PC-3 (cell line): ENCODE measurements at regions not wholly inside any gene's neighbourhood (a gene's known extent, or its start where the extent isn't known, plus 50 kb on each side); places are given as distances from the start of the nearest gene placed in this dataset.

Source experiments
- ATAC-seq: fragments of 200-7000 bp; cut with Tn5 transposase; 2 replicates; pipeline ENCODE4 v1.9.1; 2020; ENCODE audit warnings: mild to moderate bottlenecking, moderate library complexity
- BruUV-seq: library from RNA; stranded (reverse); fragments of 400-500 nt; replicated peaks from 2 replicates; lab custom pipeline; 2021; lab: Mats Ljungman, UMichigan
- CTCF ChIA-PET: fragments of 300-600 bp; sonication (Branson Sonifier 250); formaldehyde crosslinking; loops from one replicate; lab custom pipeline; 2022; ENCODE audit warnings: antibody characterized with exemption; lab: Charles Lee
- POLR2A ChIA-PET: fragments of 300-600 bp; sonication (Branson Sonifier 250); formaldehyde crosslinking; loops from one replicate; lab custom pipeline; 2022; ENCODE audit warnings: antibody characterized with exemption; ENCODE audit not compliant: unreplicated experiment; lab: Charles Lee
- DNase-seq: peaks from one replicate; pipeline ENCODE4 v3.0.0-alpha.2; 2015
- H2AFZ ChIP-seq: fragments of 300-600 bp; sonication (generic); 2 replicates; pipeline ENCODE4 v1.6.0; 2016; ENCODE audit warnings: antibody characterized with exemption, low read length
- H3F3A ChIP-seq: fragments of 300-600 bp; sonication (generic); one replicate; pipeline ENCODE4 v1.6.0; 2017; ENCODE audit warnings: antibody characterized with exemption, low read length, control low read depth, mild to moderate bottlenecking; ENCODE audit not compliant: unreplicated experiment
- H3K27ac ChIP-seq: fragments of 300-600 bp; sonication (generic); 2 replicates; pipeline ENCODE4 v1.5.1; 2016; ENCODE audit warnings: mild to moderate bottlenecking, low read length
- H3K27me3 ChIP-seq: fragments of 300-600 bp; sonication (generic); 2 replicates; pipeline ENCODE4 v1.6.1; 2016; ENCODE audit warnings: low read length, mixed read lengths
- H3K36me3 ChIP-seq: fragments of 300-600 bp; sonication (generic); 2 replicates; pipeline ENCODE4 v1.6.1; 2016; ENCODE audit warnings: low read depth, mixed run types, low read length, mixed read lengths
- H3K4me1 ChIP-seq: fragments of 300-600 bp; sonication (generic); 2 replicates; pipeline ENCODE4 v1.5.1; 2016; ENCODE audit warnings: low read length; ENCODE audit not compliant: insufficient read depth
- H3K4me2 ChIP-seq: fragments of 300-600 bp; sonication (generic); 2 replicates; pipeline ENCODE4 v1.6.0; 2016; ENCODE audit warnings: low read length
- H3K4me3 ChIP-seq: fragments of 300-600 bp; sonication (generic); 2 replicates; pipeline ENCODE4 v1.5.1; 2016; ENCODE audit warnings: mild to moderate bottlenecking, low read length, mixed read lengths
- H3K79me2 ChIP-seq: fragments of 300-600 bp; sonication (generic); 2 replicates; pipeline ENCODE4 v1.6.1; 2017; ENCODE audit warnings: low read length, mixed read lengths
- H3K9ac ChIP-seq: fragments of 300-600 bp; sonication (generic); 2 replicates; pipeline ENCODE4 v1.6.0; 2016; ENCODE audit warnings: mild to moderate bottlenecking, low read length
- H3K9me2 ChIP-seq: fragments of 300-600 bp; sonication (generic); replicated peaks from 2 replicates; pipeline ENCODE4 v1.6.1; 2016; ENCODE audit warnings: mixed run types, low read length, mixed read lengths
- H3K9me3 ChIP-seq: fragments of 300-600 bp; sonication (generic); 2 replicates; pipeline ENCODE4 v1.6.1; 2016; ENCODE audit warnings: low read length, mixed read lengths
- H4K20me1 ChIP-seq: fragments of 300-600 bp; sonication (generic); 2 replicates; pipeline ENCODE4 v1.6.1; 2016; ENCODE audit warnings: low read length, mixed read lengths
- CTCF ChIP-seq: fragments of 300-600 bp; sonication (generic); conservative IDR thresholded peaks from 2 replicates; pipeline ENCODE4 v1.5.1; 2017; ENCODE audit warnings: antibody characterized with exemption, low read depth, mild to moderate bottlenecking, low read length
- EZH2 ChIP-seq: fragments of 300-600 bp; sonication (generic); IDR thresholded peaks from one replicate; pipeline ENCODE4 v1.6.1; 2017; ENCODE audit warnings: antibody characterized with exemption, mild to moderate bottlenecking, low read length; ENCODE audit not compliant: unreplicated experiment
- EZH2phosphoT487 ChIP-seq: fragments of 300-600 bp; sonication (generic); IDR thresholded peaks from 2 replicates; pipeline ENCODE4 v1.6.1; 2018; ENCODE audit warnings: mild to moderate bottlenecking, antibody characterized with exemption, low read length, borderline replicate concordance
- intact Hi-C: fragments of 100-400 bp; cut with micrococcal nuclease; formaldehyde crosslinking; loops from 2 replicates; pipeline ENCODE4 v1.9.0; 2023

- no peaks in the 10 kb centered on the region for H3K79me2 ChIP-seq
- intact Hi-C loops, result no loop called here
- H3K4me1 ChIP-seq, result no peaks in the 10 kb centered on the region
- H3K27me3 ChIP-seq, result no peaks in the 10 kb centered on the region
- DNase-seq (no peak), ATAC-seq (no peak)
- no peak overlapping the region for H3K4me2 ChIP-seq
- H3K9ac ChIP-seq, result no peak overlapping the region
- no peak overlapping the region for H3K4me3 ChIP-seq
- no peaks in the 10 kb centered on the region for H4K20me1 ChIP-seq
- no peaks in the 10 kb centered on the region for H3K36me3 ChIP-seq
- no peaks in the 10 kb centered on the region for H3K9me3 ChIP-seq
- no peaks in the 10 kb centered on the region for H3K9me2 ChIP-seq
- CTCF ChIA-PET, result no interaction called here
- H3K27ac ChIP-seq, result no peak overlapping the region
- POLR2A ChIA-PET, result no interaction called here
- no peak overlapping the region for H2AFZ ChIP-seq
- TF ChIP-seq CTCF, result no peak
- TF ChIP-seq EZH2phosphoT487, result no peak
- no TSS peak for BruUV-seq
- H3F3A ChIP-seq, result no peaks in the 10 kb centered on the region
These were observed 68.8 kb upstream of the WDR11 start for GRCh38 chr10:120782336-120782735.

GRCh38 chr10:120783098-120783497, 68.1 kb upstream of the WDR11 start:
- no peaks in the 10 kb centered on the region for H3F3A ChIP-seq
- H3K4me2 ChIP-seq, result no peak overlapping the region
- CTCF ChIA-PET, result no interaction called here
- no peaks in the 10 kb centered on the region for H3K4me1 ChIP-seq
- no peak overlapping the region for H2AFZ ChIP-seq
- no peak for ATAC-seq
- no peak overlapping the region for H3K27ac ChIP-seq
- no peaks in the 10 kb centered on the region for H3K27me3 ChIP-seq
- H3K36me3 ChIP-seq, result no peaks in the 10 kb centered on the region
- no peak for DNase-seq
- H4K20me1 ChIP-seq, result no peaks in the 10 kb centered on the region
- no TSS peak for BruUV-seq
- no peak overlapping the region for H3K4me3 ChIP-seq
- intact Hi-C loops, result no loop called here
- TF ChIP-seq EZH2 (no peak), EZH2phosphoT487 (no peak), CTCF (no peak)
- no peaks in the 10 kb centered on the region for H3K79me2 ChIP-seq
- POLR2A ChIA-PET, result no interaction called here
- H3K9ac ChIP-seq, result no peak overlapping the region
- no peaks in the 10 kb centered on the region for H3K9me2 ChIP-seq
- no peaks in the 10 kb centered on the region for H3K9me3 ChIP-seq

GRCh38 chr10:120783867-120784266, 67.3 kb upstream of the WDR11 start:
- ChIA-PET CTCF (no interaction called here), POLR2A (no interaction called here)
- TF ChIP-seq CTCF (no peak), EZH2phosphoT487 (no peak), EZH2 (no peak)
- Histone ChIP-seq H3F3A (no peaks in the 10 kb centered on the region), H3K9me2 (no peaks in the 10 kb centered on the region), H3K79me2 (no peaks in the 10 kb centered on the region), H4K20me1 (no peaks in the 10 kb centered on the region), H3K27ac (no peak overlapping the region), H2AFZ (no peak overlapping the region), H3K4me1 (no peaks in the 10 kb centered on the region), H3K4me3 (no peak overlapping the region), H3K9me3 (no peaks in the 10 kb centered on the region), H3K36me3 (no peaks in the 10 kb centered on the region), H3K9ac (no peak overlapping the region), H3K4me2 (no peak overlapping the region), H3K27me3 (no peaks in the 10 kb centered on the region)
- intact Hi-C loops, result no loop called here
- ATAC-seq (no peak), DNase-seq (no peak)
- BruUV-seq, result no TSS peak
